Lower lobe of right lung (tissue), 2 donors: ENCODE measurements at regions not wholly inside any gene's neighbourhood (a gene's known extent, or its start where the extent isn't known, plus 50 kb on each side); places are given as distances from the start of the nearest gene placed in this dataset.

ENCODE experiments used
- ATAC-seq, 2 donors: fragments of 200-7000 bp; cut with Tn5 transposase; one replicate each; pipeline ENCODE4 v1.9.1; 2020 to 2022; ENCODE audit warnings: mild to moderate bottlenecking in 2 of 2, moderate library complexity in 2 of 2
- DNase-seq: peaks from one replicate; pipeline ENCODE4 v3.0.0-alpha.2; 2020
- H3K27ac ChIP-seq: fragments of 200-600 bp; one replicate; pipeline ENCODE4 v1.8.0; 2022
- H3K27me3 ChIP-seq: fragments of 200-600 bp; one replicate; pipeline ENCODE4 v1.8.0; 2022; ENCODE audit warnings: low read depth
- H3K36me3 ChIP-seq: fragments of 200-600 bp; one replicate; pipeline ENCODE4 v1.8.0; 2022; ENCODE audit warnings: mild to moderate bottlenecking
- H3K4me1 ChIP-seq: fragments of 200-600 bp; one replicate; pipeline ENCODE4 v1.8.0; 2022
- H3K4me3 ChIP-seq: fragments of 200-600 bp; one replicate; pipeline ENCODE4 v1.8.0; 2022; ENCODE audit warnings: mild to moderate bottlenecking
- H3K9me3 ChIP-seq: fragments of 200-600 bp; one replicate; pipeline ENCODE4 v1.8.0; 2022
- intact Hi-C: fragments of 100-400 bp; cut with DNase I; formaldehyde crosslinking; loops from one replicate; pipeline ENCODE4 v1.11.0; 2022
- TF ChIP-seq, protein P1 (sequence below): fragments of 200-600 bp; IDR thresholded peaks from one replicate; pipeline ENCODE4 v1.8.0; 2022; ENCODE audit warnings: antibody characterized with exemption, mild to moderate bottlenecking
- donor health status: DM: no; HTN: yes; CAD: no; lungs with severe emphysema.

DNA sequence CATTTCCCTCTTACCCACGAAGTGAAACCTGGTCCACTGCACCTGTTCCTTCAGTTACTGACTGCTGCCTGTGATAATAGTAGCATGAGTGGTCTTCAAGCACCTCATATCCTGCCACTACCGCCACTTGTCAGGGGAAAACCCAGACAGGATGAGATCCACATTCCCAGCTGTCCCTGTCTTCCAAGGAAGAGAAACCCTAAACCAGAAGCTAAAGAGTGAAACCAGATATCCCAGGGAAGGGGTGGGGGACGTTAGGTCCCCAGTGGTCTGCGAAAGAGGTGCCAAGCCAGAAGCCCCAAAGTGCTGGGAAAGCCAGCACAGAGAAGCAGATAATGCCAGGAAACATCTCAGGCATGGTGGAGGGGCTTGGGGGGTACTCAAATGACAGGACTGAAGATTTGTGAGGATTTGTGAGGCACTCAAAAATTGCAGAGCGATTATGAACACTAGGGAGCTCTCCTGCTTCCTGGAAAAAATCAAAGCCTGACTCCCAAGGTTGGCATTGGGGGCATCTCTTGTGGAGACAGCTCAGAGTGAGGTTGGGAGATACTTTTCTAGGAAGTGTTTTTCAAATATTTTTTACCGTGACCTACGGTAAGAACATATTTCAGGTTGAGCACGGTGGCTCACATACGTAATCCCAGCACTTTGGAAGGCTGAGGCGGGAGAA, 77.9 kb downstream of the TMEM30B start:
- H3K4me3 ChIP-seq = no peak overlapping the region
- TF ChIP-seq, protein P1, sequence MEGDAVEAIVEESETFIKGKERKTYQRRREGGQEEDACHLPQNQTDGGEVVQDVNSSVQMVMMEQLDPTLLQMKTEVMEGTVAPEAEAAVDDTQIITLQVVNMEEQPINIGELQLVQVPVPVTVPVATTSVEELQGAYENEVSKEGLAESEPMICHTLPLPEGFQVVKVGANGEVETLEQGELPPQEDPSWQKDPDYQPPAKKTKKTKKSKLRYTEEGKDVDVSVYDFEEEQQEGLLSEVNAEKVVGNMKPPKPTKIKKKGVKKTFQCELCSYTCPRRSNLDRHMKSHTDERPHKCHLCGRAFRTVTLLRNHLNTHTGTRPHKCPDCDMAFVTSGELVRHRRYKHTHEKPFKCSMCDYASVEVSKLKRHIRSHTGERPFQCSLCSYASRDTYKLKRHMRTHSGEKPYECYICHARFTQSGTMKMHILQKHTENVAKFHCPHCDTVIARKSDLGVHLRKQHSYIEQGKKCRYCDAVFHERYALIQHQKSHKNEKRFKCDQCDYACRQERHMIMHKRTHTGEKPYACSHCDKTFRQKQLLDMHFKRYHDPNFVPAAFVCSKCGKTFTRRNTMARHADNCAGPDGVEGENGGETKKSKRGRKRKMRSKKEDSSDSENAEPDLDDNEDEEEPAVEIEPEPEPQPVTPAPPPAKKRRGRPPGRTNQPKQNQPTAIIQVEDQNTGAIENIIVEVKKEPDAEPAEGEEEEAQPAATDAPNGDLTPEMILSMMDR = no peak
- intact Hi-C loops = no loop called here
- no peak overlapping the region for H3K27ac ChIP-seq
- no peaks in the 10 kb centered on the region for H3K9me3 ChIP-seq
- no peak for ATAC-seq
- H3K4me1 ChIP-seq = no peaks in the 10 kb centered on the region
- H3K27me3 ChIP-seq = no peaks in the 10 kb centered on the region
- H3K36me3 ChIP-seq = no peaks in the 10 kb centered on the region
- DNase-seq = no peak

DNA sequence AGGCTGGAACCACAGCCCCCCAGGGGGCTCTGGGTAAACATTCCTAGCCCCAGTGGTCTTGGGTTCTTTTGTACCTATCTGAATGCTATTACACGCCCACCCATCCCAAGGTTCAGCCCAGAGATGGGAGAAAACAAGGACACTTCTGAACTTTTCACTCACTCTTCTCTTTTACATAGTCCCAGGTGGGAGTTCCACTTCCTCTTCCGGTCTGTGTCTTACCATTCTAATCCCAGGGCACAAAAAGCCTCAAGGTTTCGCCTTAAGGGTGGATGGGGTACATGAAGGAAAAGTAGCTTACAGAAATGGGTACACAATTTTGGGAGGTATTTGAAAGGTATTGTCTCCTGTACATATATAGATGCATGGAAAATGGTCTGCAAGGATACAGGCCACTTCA, 79.0 kb downstream of the TMEM30B start:
- H3K9me3 ChIP-seq = no peaks in the 10 kb centered on the region
- H3K36me3 ChIP-seq = no peaks in the 10 kb centered on the region
- ATAC-seq (no peak), DNase-seq (no peak)
- H3K4me1 ChIP-seq = no peaks in the 10 kb centered on the region
- intact Hi-C loops = no loop called here
- H3K27ac ChIP-seq = no peak overlapping the region
- TF ChIP-seq, protein P1 = no peak
- H3K27me3 ChIP-seq = no peaks in the 10 kb centered on the region
- no peak overlapping the region for H3K4me3 ChIP-seq

DNA sequence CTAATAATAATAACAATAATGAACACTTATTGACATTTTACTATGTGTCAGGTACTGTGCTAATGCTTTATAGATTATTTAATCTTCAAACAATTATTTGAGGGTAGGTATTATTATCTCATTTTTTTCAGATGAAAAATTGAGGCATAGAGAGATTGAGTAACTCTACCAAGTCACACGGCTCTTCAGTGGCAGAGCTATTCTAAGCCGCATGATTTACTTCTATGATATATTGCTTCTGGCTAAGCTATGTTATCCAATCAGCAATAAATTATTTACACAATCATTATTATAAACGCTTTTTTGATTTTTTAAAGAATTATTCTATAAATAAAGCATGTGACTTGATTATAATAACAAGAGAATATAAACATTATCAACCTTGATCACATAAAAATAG, 80.0 kb downstream of the TMEM30B start:
- TF ChIP-seq, protein P1 = no peak
- no peaks in the 10 kb centered on the region for H3K27me3 ChIP-seq
- intact Hi-C loops = no loop called here
- DNase-seq = no peak
- no peak overlapping the region for H3K4me3 ChIP-seq
- H3K27ac ChIP-seq = no peak overlapping the region
- ATAC-seq = no peak
- no peaks in the 10 kb centered on the region for H3K9me3 ChIP-seq
- H3K4me1 ChIP-seq = no peaks in the 10 kb centered on the region
- no peaks in the 10 kb centered on the region for H3K36me3 ChIP-seq

- H3K36me3 ChIP-seq = no peaks in the 10 kb centered on the region
- ATAC-seq (no peak), DNase-seq (no peak)
- no peaks in the 10 kb centered on the region for H3K27me3 ChIP-seq
- no peak overlapping the region for H3K4me3 ChIP-seq
- intact Hi-C loops = no loop called here
- H3K4me1 ChIP-seq = no peaks in the 10 kb centered on the region
- H3K9me3 ChIP-seq = no peaks in the 10 kb centered on the region
- no peak overlapping the region for H3K27ac ChIP-seq
- TF ChIP-seq, protein P1 = no peak
These were observed 83.7 kb downstream of the TMEM30B start for GRCh38 chr14:61197416-61197815.

DNA sequence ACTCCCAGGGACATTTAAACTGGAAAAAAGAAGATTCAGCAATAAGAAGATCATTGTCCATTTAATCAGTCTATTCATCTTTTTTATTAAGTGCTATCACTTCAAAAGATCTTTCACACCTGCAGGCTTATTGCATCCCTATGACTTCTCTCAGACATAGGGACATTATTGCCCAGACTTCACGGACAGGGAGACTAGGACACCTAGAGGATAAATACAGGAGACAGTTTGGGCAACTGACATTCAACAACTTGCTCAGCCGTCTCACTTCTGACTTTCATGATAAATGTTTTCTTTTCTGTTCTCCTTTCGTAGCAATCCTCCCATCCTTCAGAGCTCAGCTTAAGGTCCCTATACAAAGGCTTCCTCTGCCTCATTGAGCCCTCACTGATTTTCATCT, 84.3 kb downstream of the TMEM30B start:
- ATAC-seq = no peak
- H3K36me3 ChIP-seq = no peaks in the 10 kb centered on the region
- TF ChIP-seq, protein P1 = no peak
- intact Hi-C loops = no loop called here
- DNase-seq = no peak
- H3K27ac ChIP-seq = no peak overlapping the region
- no peaks in the 10 kb centered on the region for H3K9me3 ChIP-seq
- H3K4me1 ChIP-seq = no peaks in the 10 kb centered on the region
- no peaks in the 10 kb centered on the region for H3K27me3 ChIP-seq
- H3K4me3 ChIP-seq = no peak overlapping the region
